ENCODE measurements at regions not wholly inside any gene's neighbourhood (a gene's known extent, or its start where the extent isn't known, plus 50 kb on each side); places are given as distances from the start of the nearest gene placed in this dataset.

DNA sequence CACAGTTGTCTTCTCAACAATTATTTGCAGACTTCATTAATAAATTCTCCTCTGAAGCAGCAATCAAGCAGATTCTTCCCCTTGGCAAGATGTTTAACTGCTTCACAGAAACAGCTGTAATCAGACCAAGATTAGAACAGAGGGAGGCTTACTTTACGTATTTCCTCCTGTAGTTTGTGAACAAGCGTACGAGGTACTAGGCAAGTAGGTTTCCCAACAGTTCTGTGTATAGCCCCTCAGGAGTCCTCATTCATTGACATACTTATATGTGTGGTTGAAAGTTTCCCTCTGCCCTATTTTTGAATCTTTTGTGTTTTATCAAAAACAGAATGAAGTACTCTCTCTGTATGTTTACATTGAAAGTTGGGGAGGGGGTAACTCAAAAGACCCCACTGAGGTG is 128.0 kb downstream of the SPATA31D1 start:
- Histone ChIP-seq H3K36me3 (no peaks in the 10 kb centered on the region), H3K4me1 (peaks cover 0 to 6% (median 0%) of the 10 kb centered on the region in 9 donors), H3K27ac (no peak overlapping the region), H3K9me3 (no peaks in the 10 kb centered on the region), H3K4me3 (no peak overlapping the region), H3K27me3 (no peaks in the 10 kb centered on the region)
- no peak for DNase-seq
- intact Hi-C loops (cut with DNase I): no loop called here
- peak in 2 of 8 donors; percentile 52 to 53 for ATAC-seq
- WGBS, 2 donors: 64 to 69% methylated on average over 3 of the region's 3 CpGs
- TF ChIP-seq, protein P1, sequence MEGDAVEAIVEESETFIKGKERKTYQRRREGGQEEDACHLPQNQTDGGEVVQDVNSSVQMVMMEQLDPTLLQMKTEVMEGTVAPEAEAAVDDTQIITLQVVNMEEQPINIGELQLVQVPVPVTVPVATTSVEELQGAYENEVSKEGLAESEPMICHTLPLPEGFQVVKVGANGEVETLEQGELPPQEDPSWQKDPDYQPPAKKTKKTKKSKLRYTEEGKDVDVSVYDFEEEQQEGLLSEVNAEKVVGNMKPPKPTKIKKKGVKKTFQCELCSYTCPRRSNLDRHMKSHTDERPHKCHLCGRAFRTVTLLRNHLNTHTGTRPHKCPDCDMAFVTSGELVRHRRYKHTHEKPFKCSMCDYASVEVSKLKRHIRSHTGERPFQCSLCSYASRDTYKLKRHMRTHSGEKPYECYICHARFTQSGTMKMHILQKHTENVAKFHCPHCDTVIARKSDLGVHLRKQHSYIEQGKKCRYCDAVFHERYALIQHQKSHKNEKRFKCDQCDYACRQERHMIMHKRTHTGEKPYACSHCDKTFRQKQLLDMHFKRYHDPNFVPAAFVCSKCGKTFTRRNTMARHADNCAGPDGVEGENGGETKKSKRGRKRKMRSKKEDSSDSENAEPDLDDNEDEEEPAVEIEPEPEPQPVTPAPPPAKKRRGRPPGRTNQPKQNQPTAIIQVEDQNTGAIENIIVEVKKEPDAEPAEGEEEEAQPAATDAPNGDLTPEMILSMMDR (IDR thresholded peaks at IDR 0.05): no peak

DNA sequence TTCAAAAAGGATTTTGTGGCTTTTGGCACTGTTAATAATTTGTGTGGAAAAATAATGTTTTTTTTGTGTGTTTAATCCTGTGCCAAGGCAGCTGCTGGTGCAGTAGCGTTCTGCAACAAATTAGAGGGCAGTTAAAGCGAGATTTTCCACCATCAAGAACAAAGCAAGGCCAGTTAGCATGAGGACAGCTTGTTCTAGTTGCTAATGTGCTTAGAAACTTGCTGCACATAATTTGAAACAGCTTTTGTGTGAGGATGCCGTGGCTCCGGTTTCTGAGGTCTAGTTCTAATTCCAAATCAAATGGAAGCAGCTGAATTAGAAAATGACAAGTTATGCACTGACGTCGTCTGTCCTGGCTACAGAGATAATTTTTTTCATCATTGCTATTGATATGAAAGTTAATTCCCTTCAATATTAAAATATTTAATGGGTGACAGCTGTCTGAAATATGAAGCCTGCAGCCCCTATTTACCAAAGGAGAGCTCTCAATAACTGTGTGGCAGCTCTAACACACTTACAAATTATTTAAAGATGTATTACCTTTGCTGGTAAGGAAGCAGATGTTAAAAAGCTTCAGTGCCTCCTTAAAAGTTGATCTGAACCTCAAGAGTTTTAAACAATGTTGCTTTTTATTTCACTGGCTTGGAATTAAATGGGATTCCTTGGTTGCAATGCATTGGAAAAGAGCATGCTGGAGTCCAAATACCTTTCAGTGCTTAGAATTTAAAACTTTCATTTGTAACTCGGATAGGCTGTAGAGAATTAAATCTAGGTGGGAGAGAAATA is 128.6 kb downstream of the SPATA31D1 start:
- H3K36me3 ChIP-seq: no peaks in the 10 kb centered on the region
- peak in 5 of 8 donors; percentile 48 to 90 (median 72) for ATAC-seq
- intact Hi-C loops (cut with DNase I): no loop called here

DNA sequence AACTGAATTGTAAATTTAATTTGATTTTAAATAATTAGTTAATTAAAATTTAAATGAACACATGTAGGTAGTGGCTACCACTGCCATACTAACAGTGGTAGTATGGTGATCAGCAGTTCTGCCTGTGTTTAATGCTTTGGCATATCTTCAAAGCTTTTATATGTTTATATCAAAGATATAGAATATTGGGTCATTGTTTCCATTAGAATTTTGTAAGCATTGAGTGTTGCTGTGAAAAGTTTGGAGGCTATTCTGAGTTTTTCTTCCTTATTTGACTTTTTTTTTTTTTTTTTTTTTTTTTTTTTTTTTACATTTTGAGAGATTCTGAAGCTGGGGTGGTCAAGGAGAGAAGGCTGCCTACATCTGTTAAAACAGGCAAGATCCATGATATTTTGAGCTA is 134.2 kb downstream of the SPATA31D1 start:
- Histone ChIP-seq H3K27ac (no peak overlapping the region), H3K4me1 (no peaks in the 10 kb centered on the region), H3K27me3 (no peaks in the 10 kb centered on the region), H3K9me3 (no peaks in the 10 kb centered on the region), H3K36me3 (no peaks in the 10 kb centered on the region), H3K4me3 (no peak overlapping the region)
- TF ChIP-seq, protein P1 (IDR thresholded peaks at IDR 0.05): no peak
- intact Hi-C loops (cut with DNase I): no loop called here
- DNase-seq (no peak), ATAC-seq (no peak)

More for the DNA sequence above, 128.6 kb downstream of the SPATA31D1 start:
- Histone ChIP-seq H3K4me1 (peaks cover 0 to 6% (median 0%) of the 10 kb centered on the region in 9 donors), H3K27ac (no peak overlapping the region), H3K4me3 (no peak overlapping the region), H3K27me3 (no peaks in the 10 kb centered on the region), H3K9me3 (no peaks in the 10 kb centered on the region)
- 56 to 62% methylated on average over 7 of the region's 7 CpGs for WGBS, 2 donors
- DNase-seq: peak in 1 of 2 donors; percentile 10
- TF ChIP-seq, protein P1 (IDR thresholded peaks at IDR 0.05): no peak

DNA sequence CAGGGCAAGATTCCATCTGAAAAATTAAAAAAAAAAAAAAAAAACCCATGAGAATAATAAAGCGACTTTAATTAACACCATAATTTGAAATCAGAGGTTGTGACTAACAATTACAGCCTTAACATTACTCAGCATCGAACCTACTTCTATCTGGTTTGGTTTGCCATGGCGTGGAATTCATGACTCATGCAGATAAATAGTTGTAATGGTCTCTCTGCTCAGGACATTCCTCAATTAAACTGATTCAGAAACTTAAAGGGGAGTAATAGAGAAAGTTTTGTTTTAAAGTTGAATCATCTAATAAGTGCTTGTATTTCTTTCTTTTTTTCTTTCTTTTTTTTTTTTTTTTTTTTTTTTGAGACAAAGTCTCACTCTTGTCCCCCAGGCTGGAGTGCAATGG is 135.5 kb downstream of the SPATA31D1 start:
- no peak for DNase-seq
- no peak for ATAC-seq
- 92 to 96% methylated on average over 3 of the region's 3 CpGs for WGBS, 2 donors
- Histone ChIP-seq H3K27ac (no peak overlapping the region), H3K4me1 (no peaks in the 10 kb centered on the region), H3K36me3 (no peaks in the 10 kb centered on the region), H3K27me3 (no peaks in the 10 kb centered on the region), H3K9me3 (no peaks in the 10 kb centered on the region), H3K4me3 (no peak overlapping the region)
- intact Hi-C loops (cut with DNase I): no loop called here
- TF ChIP-seq, protein P1 (IDR thresholded peaks at IDR 0.05): no peak

Data from heart right ventricle (tissue), 16 donors.